Lower lobe of right lung (tissue), 2 donors: ENCODE measurements at regions not wholly inside any gene's neighbourhood (a gene's known extent, or its start where the extent isn't known, plus 50 kb on each side); places are given as distances from the start of the nearest gene placed in this dataset.
"Not testable (repeated sequence)": the region's sequence is repeated elsewhere in the genome, so short reads cannot be mapped to it uniquely, and the experiment has no call there.

ENCODE experiments used
- ATAC-seq, 2 donors: fragments of 200-7000 bp; cut with Tn5 transposase; one replicate each; pipeline ENCODE4 v1.9.1; 2020 to 2022; ENCODE audit warnings: mild to moderate bottlenecking in 2 of 2, moderate library complexity in 2 of 2
- DNase-seq: peaks from one replicate; pipeline ENCODE4 v3.0.0-alpha.2; 2020
- H3K27ac ChIP-seq: fragments of 200-600 bp; one replicate; pipeline ENCODE4 v1.8.0; 2022
- H3K27me3 ChIP-seq: fragments of 200-600 bp; one replicate; pipeline ENCODE4 v1.8.0; 2022; ENCODE audit warnings: low read depth
- H3K36me3 ChIP-seq: fragments of 200-600 bp; one replicate; pipeline ENCODE4 v1.8.0; 2022; ENCODE audit warnings: mild to moderate bottlenecking
- H3K4me1 ChIP-seq: fragments of 200-600 bp; one replicate; pipeline ENCODE4 v1.8.0; 2022
- H3K4me3 ChIP-seq: fragments of 200-600 bp; one replicate; pipeline ENCODE4 v1.8.0; 2022; ENCODE audit warnings: mild to moderate bottlenecking
- H3K9me3 ChIP-seq: fragments of 200-600 bp; one replicate; pipeline ENCODE4 v1.8.0; 2022
- intact Hi-C: fragments of 100-400 bp; cut with DNase I; formaldehyde crosslinking; loops from one replicate; pipeline ENCODE4 v1.11.0; 2022
- TF ChIP-seq, protein P1 (sequence below): fragments of 200-600 bp; IDR thresholded peaks from one replicate; pipeline ENCODE4 v1.8.0; 2022; ENCODE audit warnings: antibody characterized with exemption, mild to moderate bottlenecking
- donor health status: DM: no; HTN: yes; CAD: no; lungs with severe emphysema.

- Histone ChIP-seq H3K27me3 (no peaks in the 10 kb centered on the region), H3K4me3 (no peak overlapping the region), H3K36me3 (no peaks in the 10 kb centered on the region), H3K27ac (no peak overlapping the region), H3K4me1 (no peaks in the 10 kb centered on the region), H3K9me3 (no peaks in the 10 kb centered on the region)
- no peak for ATAC-seq
- TF ChIP-seq, protein P1, sequence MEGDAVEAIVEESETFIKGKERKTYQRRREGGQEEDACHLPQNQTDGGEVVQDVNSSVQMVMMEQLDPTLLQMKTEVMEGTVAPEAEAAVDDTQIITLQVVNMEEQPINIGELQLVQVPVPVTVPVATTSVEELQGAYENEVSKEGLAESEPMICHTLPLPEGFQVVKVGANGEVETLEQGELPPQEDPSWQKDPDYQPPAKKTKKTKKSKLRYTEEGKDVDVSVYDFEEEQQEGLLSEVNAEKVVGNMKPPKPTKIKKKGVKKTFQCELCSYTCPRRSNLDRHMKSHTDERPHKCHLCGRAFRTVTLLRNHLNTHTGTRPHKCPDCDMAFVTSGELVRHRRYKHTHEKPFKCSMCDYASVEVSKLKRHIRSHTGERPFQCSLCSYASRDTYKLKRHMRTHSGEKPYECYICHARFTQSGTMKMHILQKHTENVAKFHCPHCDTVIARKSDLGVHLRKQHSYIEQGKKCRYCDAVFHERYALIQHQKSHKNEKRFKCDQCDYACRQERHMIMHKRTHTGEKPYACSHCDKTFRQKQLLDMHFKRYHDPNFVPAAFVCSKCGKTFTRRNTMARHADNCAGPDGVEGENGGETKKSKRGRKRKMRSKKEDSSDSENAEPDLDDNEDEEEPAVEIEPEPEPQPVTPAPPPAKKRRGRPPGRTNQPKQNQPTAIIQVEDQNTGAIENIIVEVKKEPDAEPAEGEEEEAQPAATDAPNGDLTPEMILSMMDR = no peak
- no peak for DNase-seq
- intact Hi-C loops = no loop called here
These were observed 553.9 kb downstream of the RFC3 start for GRCh38 chr13:34371645-34372395.

DNA sequence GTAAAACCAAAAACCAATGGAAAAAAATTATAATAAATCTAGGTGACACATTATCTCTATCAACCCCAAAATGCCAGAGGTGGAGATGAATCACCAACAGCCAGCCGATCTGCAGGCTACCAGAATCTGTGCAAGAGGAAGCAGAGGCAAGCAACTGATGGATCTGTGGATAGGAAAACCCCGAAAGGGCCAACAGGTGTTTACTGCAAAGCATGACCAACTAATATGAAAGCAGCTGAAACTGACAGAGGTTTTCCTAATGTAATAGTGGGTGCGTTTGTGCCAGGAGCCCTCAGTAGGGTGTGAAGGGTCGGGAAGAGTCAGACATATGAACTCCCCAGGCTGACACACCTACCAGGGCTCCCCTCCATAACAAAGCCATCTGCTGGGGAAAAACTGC is 554.6 kb downstream of the RFC3 start:
- no peaks in the 10 kb centered on the region for H3K4me1 ChIP-seq
- no peaks in the 10 kb centered on the region for H3K27me3 ChIP-seq
- intact Hi-C loops = no loop called here
- no peaks in the 10 kb centered on the region for H3K9me3 ChIP-seq
- no peak for ATAC-seq
- TF ChIP-seq, protein P1 = no peak
- H3K36me3 ChIP-seq = no peaks in the 10 kb centered on the region
- no peak overlapping the region for H3K4me3 ChIP-seq
- no peak overlapping the region for H3K27ac ChIP-seq
- no peak for DNase-seq

DNA sequence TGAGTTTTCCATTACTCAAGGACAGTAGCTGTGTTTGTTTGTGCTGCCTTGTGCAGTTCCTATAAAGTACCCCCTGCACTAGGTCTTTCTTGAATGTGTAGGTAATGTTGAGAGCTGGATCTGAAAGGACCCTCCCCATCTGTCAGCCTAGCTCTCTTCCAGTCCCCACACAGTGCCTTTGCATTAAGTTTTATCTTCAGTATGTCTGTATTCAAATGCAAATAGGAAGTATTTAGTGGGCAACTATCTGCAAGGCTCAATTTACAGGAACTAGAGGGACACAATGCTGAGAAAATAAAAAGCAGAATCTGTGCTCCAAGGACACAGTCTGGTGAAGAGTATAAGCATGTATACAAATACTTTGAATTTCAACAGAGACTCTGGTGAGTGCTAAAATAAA is 558.5 kb downstream of the RFC3 start:
- no peak for DNase-seq
- no peak overlapping the region for H3K4me3 ChIP-seq
- no peak for ATAC-seq
- TF ChIP-seq, protein P1 = no peak
- no peaks in the 10 kb centered on the region for H3K36me3 ChIP-seq
- intact Hi-C loops = no loop called here
- H3K27ac ChIP-seq = no peak overlapping the region
- no peaks in the 10 kb centered on the region for H3K9me3 ChIP-seq
- H3K27me3 ChIP-seq = no peaks in the 10 kb centered on the region
- no peaks in the 10 kb centered on the region for H3K4me1 ChIP-seq

GRCh38 chr13:34381228-34381627 is 560.8 kb upstream of the NBEA start:
- ATAC-seq (no peak), DNase-seq (no peak)
- H3K27me3 ChIP-seq = no peaks in the 10 kb centered on the region
- H3K9me3 ChIP-seq = no peaks in the 10 kb centered on the region
- intact Hi-C loops = no loop called here
- no peak overlapping the region for H3K4me3 ChIP-seq
- no peak overlapping the region for H3K27ac ChIP-seq
- TF ChIP-seq, protein P1 = no peak
- H3K36me3 ChIP-seq = no peaks in the 10 kb centered on the region
- no peaks in the 10 kb centered on the region for H3K4me1 ChIP-seq

DNA sequence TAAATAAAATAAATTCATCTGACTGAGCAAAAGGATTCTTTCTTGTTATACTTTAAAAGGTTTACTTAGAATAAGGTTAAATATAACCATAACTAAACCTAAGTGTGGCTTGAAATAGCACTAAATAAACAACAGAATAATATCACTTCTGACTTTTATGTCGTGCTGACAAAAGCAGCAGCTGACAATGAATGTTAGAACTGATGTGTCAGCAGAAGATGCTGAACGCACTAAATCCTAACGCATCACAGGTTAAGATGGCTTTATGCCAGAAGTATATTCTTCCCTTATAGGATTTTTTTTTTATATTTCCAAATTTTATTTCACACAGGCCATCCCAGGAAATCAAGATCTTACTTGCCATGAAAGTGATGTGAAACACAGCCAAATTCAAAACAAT is 558.3 kb upstream of the NBEA start:
- intact Hi-C loops = no loop called here

GRCh38 chr13:34386229-34386628 is 555.8 kb upstream of the NBEA start:
- ATAC-seq, H3K4me1 ChIP-seq, H3K4me3 ChIP-seq, H3K27me3 ChIP-seq, H3K9me3 ChIP-seq, H3K27ac ChIP-seq, intact Hi-C loops, H3K36me3 ChIP-seq, DNase-seq: not testable (repeated sequence)

More for the DNA sequence above, 558.3 kb upstream of the NBEA start:
- ATAC-seq = no peak
- TF ChIP-seq, protein P1 = no peak
- Histone ChIP-seq H3K4me3 (no peak overlapping the region), H3K27ac (no peak overlapping the region), H3K4me1 (no peaks in the 10 kb centered on the region), H3K36me3 (no peaks in the 10 kb centered on the region), H3K9me3 (no peaks in the 10 kb centered on the region), H3K27me3 (no peaks in the 10 kb centered on the region)
- no peak for DNase-seq
